HAP-1 (cell line): ENCODE measurements at regions not wholly inside any gene's neighbourhood (a gene's known extent, or its start where the extent isn't known, plus 50 kb on each side); places are given as distances from the start of the nearest gene placed in this dataset.
A peak's percentile ranks its signal among the peaks of the same experiment; 100 is the strongest.

Experiments
- DNase-seq, 2 experiments: peaks; one replicate each; pipeline ENCODE4 v3.0.0-alpha.2; 2016 to 2020; ENCODE audit warnings: low spot score in 2 of 2
- H3K27me3 ChIP-seq: fragments of 250-450 bp; sonication (Bioruptor Pico); 2 replicates; pipeline ENCODE4 v1.5.1; 2020; ENCODE audit warnings: low read depth, mild to moderate bottlenecking, moderate library complexity
- H3K36me3 ChIP-seq: fragments of 250-450 bp; sonication (Bioruptor Pico); replicated peaks from 2 replicates; pipeline ENCODE4 v1.5.1; 2020; ENCODE audit warnings: mild to moderate bottlenecking
- H3K4me1 ChIP-seq: fragments of 250-450 bp; sonication (Bioruptor Pico); 2 replicates; pipeline ENCODE4 v1.5.1; 2020; ENCODE audit warnings: mild to moderate bottlenecking
- H3K4me3 ChIP-seq: fragments of 250-450 bp; sonication (Bioruptor Pico); 2 replicates; pipeline ENCODE4 v1.5.1; 2020; ENCODE audit warnings: mild to moderate bottlenecking, moderate library complexity
- H3K9me3 ChIP-seq: fragments of 250-450 bp; sonication (Bioruptor Pico); 2 replicates; pipeline ENCODE4 v1.5.1; 2020; ENCODE audit warnings: mild to moderate bottlenecking, moderate library complexity
- in situ Hi-C: fragments of 300-500 bp; cut with MboI; formaldehyde crosslinking; loops from 3 replicates; pipeline ENCODE4 v1.14.3; 2020; ENCODE audit warnings: low sequenced_read_pairs, inconsistent platforms, mixed read lengths

DNA sequence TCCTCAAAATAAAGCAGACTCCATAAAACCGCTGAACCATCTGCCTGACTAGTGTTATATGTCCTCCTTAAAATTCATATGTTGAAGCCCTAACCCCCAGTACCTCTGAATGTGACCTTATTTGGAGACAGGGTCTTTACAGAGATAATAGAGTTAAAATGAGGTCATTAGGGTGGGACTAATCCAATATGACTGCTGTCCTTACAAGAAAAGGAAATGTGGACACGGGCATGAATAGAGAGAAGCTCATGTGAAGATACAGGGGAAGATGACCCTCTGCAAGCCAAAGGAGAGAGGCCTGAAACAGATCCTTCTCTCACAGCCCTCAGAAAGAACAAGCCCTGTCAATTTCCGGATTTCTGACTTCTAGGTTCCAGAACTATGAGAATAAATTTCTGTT is 82.0 kb upstream of the KLHL13 start:
- Histone ChIP-seq H3K36me3 (no peaks in the 10 kb centered on the region), H3K4me1 (no peaks in the 10 kb centered on the region; the same call in 1 of the 2 replicates), H3K27me3 (no peaks in the 10 kb centered on the region), H3K4me3 (no peak overlapping the region), H3K9me3 (no peaks in the 10 kb centered on the region)
- DNase-seq: no peak
- in situ Hi-C loops: no loop called here

DNA sequence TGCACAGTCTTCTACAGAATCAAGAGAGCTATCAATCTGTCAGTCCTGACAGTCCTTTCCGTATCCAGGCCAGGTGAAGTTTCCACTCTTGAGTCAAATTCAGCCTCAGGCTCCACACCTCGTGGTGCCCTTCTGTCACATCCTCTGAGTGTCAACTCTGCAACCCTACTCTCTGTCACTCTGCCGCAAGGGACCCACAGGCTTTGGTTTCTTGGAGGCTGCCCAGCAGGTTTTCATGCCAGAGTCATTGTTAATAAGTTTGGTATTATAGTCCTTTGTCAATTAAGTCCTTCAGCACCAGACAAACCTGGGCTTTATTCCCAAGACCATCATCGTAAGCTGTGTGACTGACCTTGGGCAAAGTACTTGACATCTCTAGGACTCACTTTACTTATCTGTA is 83.4 kb upstream of the KLHL13 start:
- in situ Hi-C loops: no loop called here
- H3K9me3 ChIP-seq: no peaks in the 10 kb centered on the region
- H3K27me3 ChIP-seq: no peaks in the 10 kb centered on the region
- peak in 1 of 2 experiments; percentile 21 for DNase-seq
- no peaks in the 10 kb centered on the region for H3K36me3 ChIP-seq
- H3K4me1 ChIP-seq: no peaks in the 10 kb centered on the region; the same call in 1 of the 2 replicates
- no peak overlapping the region for H3K4me3 ChIP-seq

DNA sequence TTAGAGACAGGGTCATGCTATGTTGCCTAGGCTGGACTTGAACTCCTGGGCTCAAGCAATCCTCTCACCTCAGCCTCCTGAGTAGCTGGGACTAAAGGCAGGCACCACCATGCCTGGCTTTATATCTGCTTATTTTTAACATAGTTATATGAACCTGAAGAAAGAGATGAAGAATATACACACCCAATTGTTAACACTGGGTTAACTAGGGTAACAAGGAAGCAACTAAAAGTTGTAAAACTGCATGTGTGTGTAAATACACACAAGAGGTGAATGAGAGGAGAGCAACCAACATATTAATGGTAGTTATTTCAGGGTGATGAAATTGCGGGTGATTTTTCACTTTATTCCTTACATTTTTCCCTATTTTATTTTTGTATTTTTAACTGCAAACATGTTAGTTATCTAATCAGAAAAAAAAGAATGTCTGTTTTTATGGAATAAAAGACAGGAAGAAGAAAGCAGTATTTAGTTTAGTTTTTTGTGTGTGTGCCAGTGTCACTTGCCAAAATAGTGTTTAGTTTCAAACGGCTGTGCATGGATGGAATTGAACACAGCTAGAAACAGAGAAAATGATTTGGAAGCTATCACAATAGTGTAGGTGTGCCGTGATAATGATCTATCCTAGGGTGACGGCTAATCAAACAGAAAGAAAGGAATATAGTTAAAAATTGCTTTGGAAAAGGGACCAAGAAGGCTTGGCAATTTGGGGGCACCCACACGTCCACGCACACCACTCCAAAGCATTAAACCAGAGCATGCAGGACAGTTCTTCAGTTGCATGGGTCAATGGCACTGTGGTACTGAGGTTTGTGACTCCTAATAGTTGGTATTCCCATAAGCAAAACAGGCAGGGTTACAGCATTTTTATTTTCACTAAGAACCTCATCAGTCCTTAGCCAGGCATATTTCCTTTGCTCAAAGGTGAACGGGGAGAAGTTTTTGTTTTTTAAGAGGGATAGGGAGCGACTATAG is 89.1 kb upstream of the KLHL13 start:
- H3K4me3 ChIP-seq: no peak overlapping the region
- H3K9me3 ChIP-seq: no peaks in the 10 kb centered on the region
- H3K36me3 ChIP-seq: no peaks in the 10 kb centered on the region
- H3K27me3 ChIP-seq: no peaks in the 10 kb centered on the region
- peaks cover 9% of the 10 kb centered on the region for H3K4me1 ChIP-seq
- in situ Hi-C loops: no loop called here
- DNase-seq: no peak

DNA sequence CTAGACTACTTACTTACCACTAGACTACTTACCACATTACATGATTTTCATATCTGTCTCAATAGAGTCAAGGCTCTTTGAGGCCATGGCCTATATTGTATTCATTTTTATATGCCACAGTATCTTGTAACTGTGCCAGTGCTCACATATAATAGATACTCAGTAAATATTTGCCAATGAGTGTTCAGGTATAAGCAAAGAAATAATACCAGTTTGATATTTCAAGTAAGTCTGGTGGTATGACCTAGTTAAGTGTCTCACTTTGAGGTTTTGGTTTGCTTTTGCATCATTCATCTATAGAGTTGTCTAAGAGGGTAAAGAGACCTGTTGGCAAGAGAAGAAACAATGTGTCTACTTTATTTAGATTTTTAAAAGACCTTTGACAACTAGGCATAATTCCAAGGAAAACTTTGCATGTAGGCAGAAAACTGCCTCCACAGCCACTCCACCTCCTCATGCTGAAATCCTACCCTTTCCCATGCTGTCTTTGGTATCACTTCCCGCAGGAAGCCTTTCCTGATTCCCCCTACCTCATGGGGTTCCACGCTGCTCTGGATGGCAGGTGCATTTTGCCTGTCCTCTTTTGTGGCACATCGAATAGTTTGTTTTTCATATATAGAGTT is 91.3 kb upstream of the KLHL13 start:
- Histone ChIP-seq H3K36me3 (no peaks in the 10 kb centered on the region), H3K4me3 (no peak overlapping the region), H3K27me3 (no peaks in the 10 kb centered on the region), H3K4me1 (peaks cover 9% of the 10 kb centered on the region), H3K9me3 (no peaks in the 10 kb centered on the region)
- in situ Hi-C loops: no loop called here
- no peak for DNase-seq

DNA sequence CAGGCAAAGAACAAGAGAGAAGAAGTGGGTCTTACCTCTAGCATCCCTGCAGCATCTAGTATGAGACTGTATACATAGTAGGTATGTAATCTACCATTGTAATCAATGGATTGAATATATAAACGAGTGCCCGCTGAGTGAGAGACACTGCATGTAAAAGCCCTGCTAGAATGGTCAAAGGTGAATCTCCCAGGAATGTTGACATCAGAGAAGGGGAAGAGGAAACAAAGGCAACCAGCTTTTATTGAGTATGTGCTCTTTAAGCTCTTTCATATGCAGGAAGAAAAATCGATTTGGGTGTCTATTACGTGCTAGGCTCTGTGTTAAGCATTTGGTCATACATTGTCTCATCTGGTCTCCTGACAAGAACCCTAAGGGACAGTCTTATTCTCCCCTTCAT is 91.9 kb upstream of the KLHL13 start:
- no peak overlapping the region for H3K4me3 ChIP-seq
- no peaks in the 10 kb centered on the region for H3K27me3 ChIP-seq
- in situ Hi-C loops: no loop called here
- DNase-seq: peak; percentile 42 to 90
- no peaks in the 10 kb centered on the region for H3K9me3 ChIP-seq
- H3K36me3 ChIP-seq: no peaks in the 10 kb centered on the region
- peaks cover 9% of the 10 kb centered on the region for H3K4me1 ChIP-seq

DNA sequence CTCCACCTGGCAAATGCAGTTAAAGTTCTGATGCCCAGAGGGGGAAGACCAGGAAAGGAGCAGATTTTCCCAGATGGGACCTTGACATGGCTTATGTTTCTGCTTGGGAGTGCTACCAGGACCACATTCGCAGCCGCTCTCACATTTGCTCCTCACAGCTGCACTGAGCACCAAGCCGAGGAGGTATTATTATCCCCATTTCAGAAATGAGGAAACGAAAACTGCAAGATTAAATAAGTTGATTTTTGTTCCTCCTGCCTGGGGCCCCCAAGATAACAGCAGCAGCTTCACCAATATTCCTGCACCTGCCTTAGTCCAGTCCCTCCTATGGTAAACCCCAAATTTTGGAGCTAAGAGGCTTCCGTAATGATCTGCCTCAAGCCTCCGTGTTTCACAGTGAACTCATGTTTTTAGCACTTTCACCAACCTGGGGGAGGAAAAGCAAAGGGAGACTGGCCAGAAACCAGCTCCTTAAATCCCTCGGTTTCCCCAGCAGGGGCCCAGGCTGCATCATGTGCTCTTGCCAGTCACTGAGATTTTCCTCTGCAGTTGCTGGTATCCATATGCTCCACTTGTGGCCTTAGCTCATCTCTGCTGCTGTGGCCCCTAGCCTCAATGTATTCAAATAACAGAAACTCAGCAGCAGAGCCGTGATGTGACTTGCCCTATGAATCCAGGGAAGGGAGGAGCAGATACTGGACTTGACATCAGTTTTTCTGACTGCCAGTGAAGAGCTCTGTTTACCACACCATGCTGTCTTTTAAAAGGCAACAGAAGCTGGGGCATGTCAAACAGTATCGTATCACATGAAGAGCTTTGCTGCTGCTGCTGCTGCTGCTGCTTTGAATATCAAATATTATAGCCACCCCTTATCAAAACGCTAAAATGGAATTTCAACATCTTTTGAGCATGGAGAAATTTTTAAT is 95.5 kb upstream of the KLHL13 start:
- DNase-seq: no peak
- no peak overlapping the region for H3K4me3 ChIP-seq
- in situ Hi-C loops: no loop called here

DNA sequence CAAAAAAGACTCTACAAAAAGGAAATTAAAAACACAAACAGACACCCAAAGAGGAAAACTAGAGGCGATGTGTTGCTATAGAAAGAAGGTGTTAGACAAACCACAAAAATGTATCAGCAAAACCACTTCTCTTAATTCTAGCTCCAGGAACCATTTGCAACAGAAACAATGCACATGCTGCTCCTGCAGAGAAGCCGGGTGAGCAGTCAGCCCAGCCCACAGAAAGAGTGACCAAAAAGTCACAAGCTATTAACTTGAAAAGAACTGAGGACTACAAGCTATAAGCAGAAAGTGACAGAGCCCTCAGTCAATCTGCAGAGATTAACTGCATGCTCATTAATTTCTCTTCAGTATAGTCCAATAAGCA is 96.2 kb upstream of the KLHL13 start:
- DNase-seq: no peak
- Histone ChIP-seq H3K9me3 (no peaks in the 10 kb centered on the region), H3K4me3 (no peak overlapping the region), H3K27me3 (no peaks in the 10 kb centered on the region), H3K4me1 (peaks cover 9% of the 10 kb centered on the region), H3K36me3 (no peaks in the 10 kb centered on the region)
- in situ Hi-C loops: no loop called here

More for the DNA sequence above, 95.5 kb upstream of the KLHL13 start:
- Histone ChIP-seq H3K27me3 (no peaks in the 10 kb centered on the region), H3K4me1 (peaks cover 9% of the 10 kb centered on the region), H3K36me3 (no peaks in the 10 kb centered on the region), H3K9me3 (no peaks in the 10 kb centered on the region)

DNA sequence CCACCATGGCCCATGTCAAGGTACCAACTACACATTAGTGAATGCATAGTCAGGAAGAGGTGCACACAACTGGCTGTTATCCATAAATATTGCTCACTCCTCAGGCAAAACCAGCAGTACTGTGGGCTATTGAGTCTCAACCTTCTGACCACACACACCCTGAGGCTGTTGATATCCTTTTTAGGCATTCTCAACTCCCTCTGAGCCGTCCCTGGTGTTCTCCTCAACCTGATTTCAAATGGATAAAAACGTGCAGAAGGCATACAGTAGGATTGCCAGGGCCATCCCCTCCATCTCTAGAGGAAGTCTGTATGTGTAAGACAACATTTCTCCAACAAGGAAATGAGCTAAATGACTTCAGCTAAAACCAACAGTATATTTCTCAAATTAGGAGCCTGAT is 98.7 kb upstream of the KLHL13 start:
- no peak for DNase-seq
- H3K9me3 ChIP-seq: no peaks in the 10 kb centered on the region

DNA sequence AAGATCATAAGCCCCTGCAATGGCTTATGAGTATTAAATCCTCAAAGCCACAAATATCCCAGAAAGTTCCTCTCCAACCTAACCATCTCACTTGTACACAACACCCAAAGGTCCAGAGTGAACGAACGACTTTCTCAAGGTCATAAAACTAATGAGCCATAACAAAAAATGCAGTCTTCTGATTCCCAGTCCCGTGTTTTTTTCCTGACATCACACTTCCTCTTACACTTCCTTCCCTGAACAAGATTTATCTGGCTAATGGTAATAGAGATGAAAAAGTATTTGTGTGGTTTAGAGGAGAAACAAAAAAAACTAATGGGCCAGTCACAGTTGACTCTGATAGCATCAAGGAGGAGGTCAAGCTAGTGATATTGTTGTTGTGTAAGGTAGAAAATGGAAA is 99.5 kb upstream of the KLHL13 start:
- no peak for DNase-seq
- Histone ChIP-seq H3K36me3 (no peaks in the 10 kb centered on the region), H3K4me3 (no peak overlapping the region), H3K27me3 (no peaks in the 10 kb centered on the region), H3K9me3 (no peaks in the 10 kb centered on the region), H3K4me1 (no peaks in the 10 kb centered on the region)
- in situ Hi-C loops: no loop called here

More for the DNA sequence above, 98.7 kb upstream of the KLHL13 start:
- H3K27me3 ChIP-seq: no peaks in the 10 kb centered on the region
- no peak overlapping the region for H3K4me3 ChIP-seq
- H3K36me3 ChIP-seq: no peaks in the 10 kb centered on the region
- in situ Hi-C loops: no loop called here
- no peaks in the 10 kb centered on the region for H3K4me1 ChIP-seq

DNA sequence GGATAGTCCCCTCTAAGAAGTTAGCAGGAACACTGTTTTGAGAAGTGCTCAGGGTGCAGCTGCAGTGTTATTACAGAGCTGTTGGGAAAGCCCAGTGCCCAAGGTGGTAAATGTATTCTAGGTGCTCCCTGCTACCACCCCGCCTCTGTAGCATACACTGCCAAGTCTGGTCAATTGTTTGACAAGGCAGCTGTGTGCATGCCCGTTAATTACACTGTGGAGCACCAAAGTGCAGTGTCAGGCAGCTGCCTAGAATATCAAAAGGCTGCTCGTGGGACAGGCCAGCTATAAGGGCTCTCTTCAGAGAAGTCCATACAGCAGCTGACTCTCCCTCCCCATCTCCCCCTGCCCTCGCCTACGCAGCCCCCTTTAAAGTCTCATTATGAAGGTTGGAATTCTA is 99.9 kb upstream of the KLHL13 start:
- DNase-seq: no peak
- Histone ChIP-seq H3K27me3 (no peaks in the 10 kb centered on the region), H3K4me3 (no peak overlapping the region), H3K4me1 (no peaks in the 10 kb centered on the region), H3K9me3 (no peaks in the 10 kb centered on the region), H3K36me3 (no peaks in the 10 kb centered on the region)
- in situ Hi-C loops: no loop called here

DNA sequence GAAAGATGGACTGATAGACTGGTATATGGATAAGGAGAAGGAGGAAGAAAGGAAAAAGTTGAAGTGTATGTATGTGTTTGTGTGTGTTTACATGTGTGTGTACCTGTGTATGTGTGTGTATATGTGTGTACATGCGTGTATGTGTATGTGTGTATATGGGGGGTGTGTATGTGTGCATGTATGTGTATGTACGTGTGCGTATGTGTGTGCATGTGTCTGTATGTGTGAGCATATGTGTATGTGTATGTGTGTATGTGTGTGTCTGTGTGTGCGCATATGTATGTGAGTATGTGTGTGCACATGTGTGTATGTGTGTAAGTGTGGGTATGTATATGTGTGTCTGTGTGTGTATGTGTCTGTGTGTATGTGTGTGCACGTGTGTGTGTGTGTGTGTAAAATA is 101.5 kb upstream of the KLHL13 start:
- no peaks in the 10 kb centered on the region for H3K27me3 ChIP-seq
- DNase-seq: no peak
- in situ Hi-C loops: no loop called here

DNA sequence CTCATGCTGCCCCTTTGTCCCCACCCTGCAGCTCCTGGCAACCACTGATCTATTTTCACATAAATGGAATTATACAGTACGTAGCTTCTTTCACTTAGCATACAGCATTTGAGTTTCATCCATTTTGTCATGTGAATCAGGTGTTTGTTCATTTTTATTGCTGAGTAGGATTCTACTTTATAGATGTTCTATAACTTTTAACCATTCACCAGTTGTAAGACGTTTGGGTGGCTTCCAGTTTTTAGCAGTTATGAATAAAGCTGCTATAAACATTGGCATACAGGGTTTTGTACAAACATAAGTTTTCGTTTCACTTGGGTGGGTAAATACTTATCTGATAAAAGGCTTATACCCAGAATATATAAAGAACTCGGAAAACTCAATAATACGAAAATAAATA is 102.3 kb upstream of the KLHL13 start:
- in situ Hi-C loops: no loop called here
- no peak overlapping the region for H3K4me3 ChIP-seq
- no peaks in the 10 kb centered on the region for H3K9me3 ChIP-seq
- no peak for DNase-seq
- no peaks in the 10 kb centered on the region for H3K36me3 ChIP-seq
- H3K4me1 ChIP-seq: no peaks in the 10 kb centered on the region
- H3K27me3 ChIP-seq: no peaks in the 10 kb centered on the region

More for the DNA sequence above, 101.5 kb upstream of the KLHL13 start:
- no peaks in the 10 kb centered on the region for H3K36me3 ChIP-seq
- no peak overlapping the region for H3K4me3 ChIP-seq
- no peaks in the 10 kb centered on the region for H3K4me1 ChIP-seq
- H3K9me3 ChIP-seq: no peaks in the 10 kb centered on the region

DNA sequence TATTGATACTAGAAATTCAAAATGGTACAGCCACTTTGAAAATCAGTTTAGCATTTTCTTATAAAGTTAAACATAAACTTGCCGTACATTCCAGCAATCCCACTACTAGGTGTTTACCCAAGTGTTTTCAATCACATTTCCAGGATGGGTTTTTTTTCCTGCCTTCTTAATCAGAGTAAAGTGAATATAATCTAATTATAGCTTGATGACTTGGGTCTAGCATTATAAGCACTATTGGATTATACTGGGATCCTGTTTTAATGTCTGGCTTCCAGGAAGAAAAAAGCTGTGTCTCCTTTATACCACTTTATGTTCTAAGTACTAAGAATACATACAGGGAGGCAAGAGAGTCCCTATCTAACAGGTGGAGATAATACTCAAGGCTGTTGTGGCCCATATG is 103.3 kb upstream of the KLHL13 start:
- in situ Hi-C loops: no loop called here
- Histone ChIP-seq H3K4me1 (peaks cover 2% of the 10 kb centered on the region; the same call in 1 of the 2 replicates), H3K36me3 (no peaks in the 10 kb centered on the region), H3K27me3 (no peaks in the 10 kb centered on the region), H3K9me3 (no peaks in the 10 kb centered on the region), H3K4me3 (no peak overlapping the region)
- DNase-seq: no peak
